ENCODE measurements at regions not wholly inside any gene's neighbourhood (a gene's known extent, or its start where the extent isn't known, plus 50 kb on each side); places are given as distances from the start of the nearest gene placed in this dataset.
"Not testable (repeated sequence)": the region's sequence is repeated elsewhere in the genome, so short reads cannot be mapped to it uniquely, and the experiment has no call there.

DNA sequence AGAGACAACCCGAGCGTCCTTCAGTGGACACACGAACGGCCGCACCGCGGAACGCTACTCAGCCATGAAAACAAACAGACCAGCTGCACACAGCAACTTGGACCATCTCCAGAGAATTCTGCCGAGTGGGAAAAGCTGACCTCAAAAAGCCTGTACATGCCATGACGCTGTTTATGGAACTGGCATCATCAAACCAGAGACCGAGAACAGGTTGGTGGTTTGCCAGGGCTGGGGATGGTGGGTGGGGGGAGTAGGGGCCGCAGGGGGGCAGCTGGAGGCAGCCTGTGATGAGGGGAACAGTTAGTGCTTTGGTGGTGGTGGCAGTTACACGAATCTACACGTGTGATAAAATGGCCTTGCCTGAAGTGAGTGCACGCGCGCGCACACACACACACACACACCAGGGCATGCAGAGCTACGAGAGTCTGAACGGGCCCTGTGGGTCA, 169.8 kb downstream of the LAT start:
- Mint-ChIP-seq H3K9me3 (no peaks in the 10 kb centered on the region), H3K27ac (ENCODE audit: low read depth) (peak overlapping the region; percentile 48), H3K4me1 (peaks cover 19% of the 10 kb centered on the region), H3K4me3 (no peak overlapping the region), H3K27me3 (no peaks in the 10 kb centered on the region), H3K36me3 (ENCODE audit: insufficient read depth) (peaks cover 7% of the 10 kb centered on the region)
- DNase-seq (ENCODE audit: low spot score in 2 of 2) (no peak), ATAC-seq (replicated peaks; ENCODE audit: extremely low read depth, poor library complexity, severe bottlenecking) (no peak)

DNA sequence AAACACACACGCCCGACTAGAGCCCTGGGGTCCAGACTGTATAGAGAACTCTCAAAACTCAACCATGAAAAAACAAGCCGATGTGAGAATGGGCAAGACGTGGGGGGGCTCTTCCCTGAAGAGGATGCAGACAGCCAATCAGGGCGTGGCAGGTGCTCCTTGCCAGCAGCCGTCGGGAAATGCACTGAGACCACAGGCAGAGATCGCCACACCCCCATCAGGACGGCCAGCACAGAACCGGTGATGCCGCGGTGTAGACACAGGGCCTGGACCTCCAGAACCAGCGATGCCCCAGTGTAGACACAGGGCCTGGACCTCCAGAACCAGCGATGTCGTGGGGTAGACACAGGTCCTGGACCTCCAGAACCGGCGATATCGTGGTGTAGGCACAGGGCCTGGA, 169.2 kb downstream of the LAT start:
- H3K4me3 Mint-ChIP-seq = no peak overlapping the region

DNA sequence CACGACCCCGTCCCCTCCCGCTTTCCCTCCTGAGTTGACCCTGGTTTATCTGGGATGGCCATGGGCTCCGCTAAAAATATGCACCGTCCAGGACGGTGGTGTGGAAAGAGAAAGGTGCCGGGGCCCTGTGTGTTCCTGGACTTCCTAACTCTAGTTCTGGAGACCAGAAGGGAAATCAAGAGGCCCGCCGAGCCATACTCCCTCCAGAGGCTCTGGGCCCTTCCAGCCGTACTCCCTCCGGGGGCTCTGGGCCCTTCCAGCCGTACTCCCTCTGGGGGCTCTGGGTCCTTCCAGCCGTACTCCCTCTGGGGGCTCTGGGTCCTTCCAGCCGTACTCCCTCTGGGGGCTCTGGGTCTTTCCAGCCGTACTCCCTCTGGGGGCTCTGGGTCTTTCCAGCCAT, 168.5 kb downstream of the LAT start:
- DNase-seq (ENCODE audit: low spot score in 2 of 2); ATAC-seq (replicated peaks; ENCODE audit: extremely low read depth, poor library complexity, severe bottlenecking); H3K27me3 Mint-ChIP-seq; H3K9me3 Mint-ChIP-seq; H3K4me3 Mint-ChIP-seq; H3K36me3 Mint-ChIP-seq (ENCODE audit: insufficient read depth): not testable (repeated sequence)
- Mint-ChIP-seq H3K27ac (ENCODE audit: low read depth) (peak overlapping the region; percentile 78), H3K4me1 (peaks cover 33% of the 10 kb centered on the region)

More for the DNA sequence above, 169.2 kb downstream of the LAT start:
- Mint-ChIP-seq H3K36me3 (ENCODE audit: insufficient read depth) (peaks cover 7% of the 10 kb centered on the region), H3K4me1 (peaks cover 25% of the 10 kb centered on the region), H3K27ac (ENCODE audit: low read depth) (peak overlapping the region; percentile 78), H3K9me3 (no peaks in the 10 kb centered on the region), H3K27me3 (no peaks in the 10 kb centered on the region)
- no peak for ATAC-seq (replicated peaks; ENCODE audit: extremely low read depth, poor library complexity, severe bottlenecking)
- no peak for DNase-seq (ENCODE audit: low spot score in 2 of 2)

DNA sequence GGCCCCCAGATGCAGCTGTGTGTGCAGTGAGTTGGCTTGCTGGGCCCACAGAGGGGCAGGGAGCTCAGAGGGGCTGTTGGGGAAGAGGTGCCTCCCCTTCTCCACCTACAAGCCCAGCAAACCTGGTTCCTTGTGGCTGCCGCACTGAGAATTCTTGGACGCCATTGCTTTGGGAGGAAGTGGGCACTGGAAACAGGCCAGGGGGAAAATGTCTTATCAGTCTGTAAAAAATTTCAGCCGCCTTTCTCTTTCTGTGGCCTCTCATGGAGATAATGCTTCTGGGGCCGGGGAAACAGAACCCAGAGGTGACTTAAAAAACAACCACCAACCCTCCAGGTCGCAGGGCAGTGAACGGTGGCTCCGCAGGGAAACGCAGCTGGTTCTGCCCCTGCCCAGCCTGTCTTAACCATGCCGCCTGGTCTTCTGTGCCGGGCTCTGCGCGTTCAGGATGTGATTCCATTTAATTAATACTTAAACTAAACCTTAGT, 167.7 kb downstream of the LAT start:
- DNase-seq (ENCODE audit: low spot score in 2 of 2); ATAC-seq (replicated peaks; ENCODE audit: extremely low read depth, poor library complexity, severe bottlenecking); H3K27me3 Mint-ChIP-seq; H3K27ac Mint-ChIP-seq (ENCODE audit: low read depth); H3K4me3 Mint-ChIP-seq; H3K9me3 Mint-ChIP-seq; H3K36me3 Mint-ChIP-seq (ENCODE audit: insufficient read depth): not testable (repeated sequence)
- H3K4me1 Mint-ChIP-seq = peaks cover 29% of the 10 kb centered on the region

DNA sequence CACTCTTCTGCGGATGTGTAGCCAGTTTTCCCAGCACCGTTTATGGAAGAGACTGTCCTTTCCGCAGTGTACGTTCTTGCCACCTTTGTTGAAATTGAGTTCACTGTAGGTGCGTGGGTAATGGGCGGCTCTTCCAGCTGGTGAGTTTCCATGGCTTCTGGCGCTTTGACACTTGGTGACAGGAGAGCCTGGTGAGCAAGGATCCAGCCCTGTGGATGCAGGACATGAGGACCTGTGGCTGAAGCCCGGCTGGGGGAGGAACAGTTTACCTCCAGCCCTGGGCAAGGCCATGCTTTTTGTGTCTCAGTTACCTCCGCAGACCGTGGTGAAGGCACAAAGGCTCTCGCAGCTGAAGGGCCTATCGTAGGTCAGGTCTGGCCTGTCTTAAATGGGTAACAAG, 166.5 kb downstream of the LAT start:
- no peak for DNase-seq (ENCODE audit: low spot score in 2 of 2)
- Mint-ChIP-seq H3K4me3 (no peak overlapping the region), H3K27me3 (no peaks in the 10 kb centered on the region), H3K4me1 (peaks cover 25% of the 10 kb centered on the region), H3K9me3 (no peaks in the 10 kb centered on the region), H3K27ac (ENCODE audit: low read depth) (no peak overlapping the region), H3K36me3 (ENCODE audit: insufficient read depth) (peaks cover 6% of the 10 kb centered on the region)
- ATAC-seq (replicated peaks; ENCODE audit: extremely low read depth, poor library complexity, severe bottlenecking) = no peak

DNA sequence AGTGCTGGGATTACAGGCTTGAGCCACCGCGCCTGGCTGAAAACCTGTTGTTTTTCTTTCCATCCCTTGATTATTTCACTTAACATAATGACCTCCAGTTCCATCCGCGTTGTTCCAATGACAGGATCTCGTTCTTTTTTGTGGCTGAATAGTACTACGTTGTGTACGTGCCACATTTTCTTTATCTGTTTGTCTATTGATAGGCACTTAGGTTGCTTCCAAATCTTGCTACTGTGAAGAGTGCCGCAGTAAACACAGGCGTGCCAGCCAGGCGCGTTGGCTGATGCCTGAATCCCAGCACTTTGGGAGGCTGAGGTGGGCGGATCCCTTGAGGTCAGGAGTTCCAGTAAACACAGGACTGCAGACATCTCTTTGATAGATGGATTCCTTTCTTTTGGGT, 165.1 kb downstream of the LAT start:
- Mint-ChIP-seq H3K4me1 (peaks cover 33% of the 10 kb centered on the region), H3K4me3 (peak overlapping the region; percentile 53), H3K27ac (ENCODE audit: low read depth) (peak overlapping the region; percentile 93)
- H3K36me3 Mint-ChIP-seq (ENCODE audit: insufficient read depth); H3K9me3 Mint-ChIP-seq; ATAC-seq (replicated peaks; ENCODE audit: extremely low read depth, poor library complexity, severe bottlenecking); DNase-seq (ENCODE audit: low spot score in 2 of 2); H3K27me3 Mint-ChIP-seq: not testable (repeated sequence)

DNA sequence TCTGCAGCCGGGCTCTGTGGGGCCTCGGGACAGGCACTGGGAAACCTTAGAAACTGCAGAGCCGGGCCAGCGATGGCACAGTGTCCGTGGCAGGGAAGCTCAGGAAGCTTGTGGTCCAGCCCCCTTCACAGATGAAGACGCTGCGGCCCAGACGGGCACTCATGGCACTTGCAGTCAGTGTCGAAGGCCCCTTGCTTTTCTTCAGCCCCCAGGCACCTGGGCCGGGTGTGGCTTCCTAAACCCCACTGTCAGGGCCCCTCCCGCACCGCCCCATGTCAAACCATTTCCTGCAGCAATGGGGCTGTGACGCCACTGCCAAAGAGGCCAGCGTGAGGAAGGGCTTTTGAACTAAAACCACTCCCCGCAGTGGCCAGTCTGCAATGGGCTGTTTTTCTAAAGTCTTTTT, 164.0 kb downstream of the LAT start:
- Mint-ChIP-seq H3K27ac (ENCODE audit: low read depth) (peak overlapping the region; percentile 93), H3K4me1 (peaks cover 32% of the 10 kb centered on the region), H3K4me3 (peak overlapping the region; percentile 53), H3K9me3 (no peaks in the 10 kb centered on the region), H3K36me3 (ENCODE audit: insufficient read depth) (peaks cover 4% of the 10 kb centered on the region), H3K27me3 (no peaks in the 10 kb centered on the region)
- ATAC-seq (replicated peaks; ENCODE audit: extremely low read depth, poor library complexity, severe bottlenecking) = peak; percentile 96
- DNase-seq (ENCODE audit: low spot score in 2 of 2) = peak; percentile 74 to 82

DNA sequence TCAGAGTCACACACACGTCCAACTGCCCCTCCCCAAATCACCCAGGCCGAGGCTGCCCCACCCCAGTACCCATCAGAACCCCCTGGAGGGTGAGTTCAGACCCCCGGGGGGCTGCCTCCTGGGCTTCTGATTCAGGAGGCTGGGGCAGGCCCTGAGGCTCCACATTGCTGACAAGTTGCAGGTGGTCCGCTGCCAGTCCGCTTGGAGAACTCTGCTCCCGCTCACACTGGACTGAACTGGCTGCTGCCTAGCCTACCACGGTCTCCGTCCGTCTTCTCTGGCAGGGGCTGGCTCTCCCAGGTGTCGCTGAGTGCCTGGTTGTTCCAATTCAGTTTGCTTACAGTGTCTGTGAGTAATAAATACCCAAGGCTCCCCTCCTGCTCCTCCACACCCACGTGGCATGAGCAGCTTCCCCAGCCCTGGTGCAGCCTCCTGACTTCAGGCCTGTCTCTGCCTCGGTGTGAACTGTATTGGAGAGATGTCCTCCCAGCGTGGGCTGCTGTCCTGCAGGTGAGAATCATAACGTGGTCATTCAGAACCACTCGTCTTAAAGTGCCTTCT, 163.4 kb downstream of the LAT start:
- Mint-ChIP-seq H3K4me1 (peaks cover 32% of the 10 kb centered on the region), H3K9me3 (no peaks in the 10 kb centered on the region), H3K27ac (ENCODE audit: low read depth) (peak overlapping the region; percentile 93), H3K36me3 (ENCODE audit: insufficient read depth) (peaks cover 2% of the 10 kb centered on the region), H3K4me3 (peak overlapping the region; percentile 53), H3K27me3 (no peaks in the 10 kb centered on the region)
- no peak for ATAC-seq (replicated peaks; ENCODE audit: extremely low read depth, poor library complexity, severe bottlenecking)
- no peak for DNase-seq (ENCODE audit: low spot score in 2 of 2)

DNA sequence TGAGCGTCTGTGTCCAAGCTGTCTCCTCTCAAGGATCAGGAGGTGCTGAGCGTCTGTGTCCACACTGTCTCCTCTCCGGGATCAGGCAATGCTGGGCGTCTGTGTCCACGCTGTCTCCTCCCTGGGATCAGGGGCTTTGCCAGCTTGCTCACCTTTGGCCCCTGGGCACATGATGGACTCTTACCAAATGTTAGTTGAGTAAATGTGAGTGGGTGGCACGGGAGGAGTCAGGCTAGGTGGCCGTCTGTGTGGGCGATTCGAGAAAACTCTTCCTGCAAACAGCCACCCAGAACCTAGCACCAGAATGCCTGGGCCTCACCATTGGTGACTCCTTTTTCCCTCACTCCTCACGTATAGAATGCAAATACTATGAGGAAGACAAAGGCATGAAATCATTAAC, 162.9 kb downstream of the LAT start:
- not testable (repeated sequence) for ATAC-seq (replicated peaks; ENCODE audit: extremely low read depth, poor library complexity, severe bottlenecking); H3K4me3 Mint-ChIP-seq; DNase-seq (ENCODE audit: low spot score in 2 of 2); H3K9me3 Mint-ChIP-seq; H3K27me3 Mint-ChIP-seq; H3K36me3 Mint-ChIP-seq (ENCODE audit: insufficient read depth)
- Mint-ChIP-seq H3K4me1 (peaks cover 34% of the 10 kb centered on the region), H3K27ac (ENCODE audit: low read depth) (peak overlapping the region; percentile 93)

DNA sequence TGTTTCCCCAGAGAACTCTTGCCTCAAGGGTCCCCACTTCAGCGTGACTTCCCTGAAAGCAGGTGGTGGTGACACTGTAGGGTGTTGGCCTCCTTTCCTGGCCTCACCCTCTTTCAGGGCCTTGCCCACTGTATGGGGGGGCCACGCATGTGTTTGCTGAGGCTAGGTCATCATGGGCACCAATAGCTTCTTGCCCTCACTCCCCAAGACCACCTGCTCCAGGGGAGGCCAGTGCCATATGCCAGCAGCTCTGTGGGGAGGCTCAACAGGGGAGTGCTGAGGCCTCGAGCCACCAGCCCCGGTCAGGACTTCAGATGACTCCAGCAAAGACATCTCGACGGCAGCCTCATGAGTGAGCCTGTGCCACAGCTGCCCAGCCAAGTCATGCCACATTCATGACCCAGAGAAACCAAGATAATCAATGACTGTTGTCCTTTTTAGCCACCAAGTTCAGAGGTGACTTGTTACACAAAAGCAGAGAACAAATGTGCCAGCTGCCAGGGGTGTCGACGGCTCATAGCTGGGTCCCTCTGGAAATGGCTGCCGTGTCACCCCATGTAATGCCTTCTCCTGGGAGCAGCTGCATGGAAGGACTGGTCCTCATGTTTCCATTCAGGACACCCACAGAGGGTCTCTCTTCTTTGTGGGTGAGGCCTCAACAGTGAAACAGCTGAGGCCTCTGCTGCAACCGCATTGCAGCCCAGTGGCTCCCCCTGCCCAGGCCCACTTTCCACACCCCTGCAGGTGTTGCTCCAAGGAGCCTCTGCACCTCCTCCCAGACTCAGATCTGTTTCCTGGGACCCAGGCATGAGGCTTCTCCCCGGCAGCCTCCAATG, 162.2 kb downstream of the LAT start:
- not testable (repeated sequence) for H3K4me3 Mint-ChIP-seq; H3K36me3 Mint-ChIP-seq (ENCODE audit: insufficient read depth); H3K9me3 Mint-ChIP-seq; DNase-seq (ENCODE audit: low spot score in 2 of 2); ATAC-seq (replicated peaks; ENCODE audit: extremely low read depth, poor library complexity, severe bottlenecking); H3K27me3 Mint-ChIP-seq
- Mint-ChIP-seq H3K27ac (ENCODE audit: low read depth) (peak overlapping the region; percentile 93), H3K4me1 (peaks cover 39% of the 10 kb centered on the region)

DNA sequence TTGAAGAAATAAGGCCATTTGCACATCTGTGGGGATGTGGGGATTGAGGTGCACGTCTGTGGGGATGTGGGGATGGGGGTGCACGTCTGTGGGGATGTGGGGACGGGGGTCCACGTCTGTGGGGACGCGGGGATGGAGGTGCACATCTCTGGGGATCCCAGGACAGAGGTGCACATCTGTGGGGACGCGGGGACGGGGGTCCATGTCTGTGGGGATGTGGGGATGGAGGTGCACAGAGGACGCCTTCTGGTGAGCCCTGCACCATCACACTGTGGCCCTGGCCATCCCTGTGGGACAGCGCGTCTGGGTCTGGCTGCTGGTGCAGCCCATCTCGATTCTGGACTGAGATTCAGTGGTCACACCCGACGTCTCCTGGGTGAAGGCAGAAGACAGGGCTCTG, 161.4 kb downstream of the LAT start:
- H3K27me3 Mint-ChIP-seq = no peaks in the 10 kb centered on the region
- no peak overlapping the region for H3K4me3 Mint-ChIP-seq
- H3K27ac Mint-ChIP-seq (ENCODE audit: low read depth) = peak overlapping the region; percentile 65
- DNase-seq (ENCODE audit: low spot score in 2 of 2) (no peak), ATAC-seq (replicated peaks; ENCODE audit: extremely low read depth, poor library complexity, severe bottlenecking) (no peak)
- no peaks in the 10 kb centered on the region for H3K9me3 Mint-ChIP-seq
- H3K4me1 Mint-ChIP-seq = peaks cover 39% of the 10 kb centered on the region
- peaks cover 7% of the 10 kb centered on the region for H3K36me3 Mint-ChIP-seq (ENCODE audit: insufficient read depth)

DNA sequence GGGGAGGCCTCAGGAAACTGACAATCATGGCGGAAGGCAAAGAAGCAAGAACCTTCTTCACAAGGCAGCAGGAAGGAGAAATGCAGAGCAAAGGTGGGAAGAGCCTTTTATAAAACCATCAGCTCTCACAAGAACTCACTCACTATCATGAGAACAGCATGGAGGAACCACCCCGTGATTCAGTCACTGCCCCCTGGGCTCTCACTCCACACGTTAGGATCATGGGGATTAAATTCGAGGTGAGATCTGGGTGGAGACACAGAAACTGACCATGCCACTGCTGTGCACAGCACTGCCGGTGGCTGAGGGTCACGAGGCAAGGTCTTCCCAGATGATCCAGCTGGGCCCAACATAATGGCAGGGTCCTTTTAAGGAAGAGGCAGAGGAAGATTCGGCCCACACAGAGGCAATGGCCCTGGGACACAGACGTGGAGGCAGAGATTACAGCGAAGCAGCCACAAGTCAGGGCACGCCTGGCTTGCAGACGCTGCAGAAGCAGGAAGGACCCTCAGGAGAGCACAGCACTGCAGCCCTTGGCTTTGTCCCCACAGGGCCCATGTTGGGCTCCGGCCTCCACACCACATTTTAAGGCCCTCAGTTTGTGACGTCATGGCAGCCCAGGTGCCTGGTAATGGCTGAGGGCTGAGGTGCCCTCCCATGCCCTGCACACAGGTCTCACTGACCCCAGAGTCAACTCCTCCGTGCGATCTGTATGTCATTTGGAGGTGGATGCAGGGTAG, 160.8 kb downstream of the LAT start:
- Mint-ChIP-seq H3K27ac (ENCODE audit: low read depth) (peak overlapping the region; percentile 65), H3K4me1 (peaks cover 39% of the 10 kb centered on the region)
- DNase-seq (ENCODE audit: low spot score in 2 of 2); H3K36me3 Mint-ChIP-seq (ENCODE audit: insufficient read depth); H3K4me3 Mint-ChIP-seq; H3K9me3 Mint-ChIP-seq; H3K27me3 Mint-ChIP-seq; ATAC-seq (replicated peaks; ENCODE audit: extremely low read depth, poor library complexity, severe bottlenecking): not testable (repeated sequence)
